ENCODE measurements at regions not wholly inside any gene's neighbourhood (a gene's known extent, or its start where the extent isn't known, plus 50 kb on each side); places are given as distances from the start of the nearest gene placed in this dataset.
"Not testable (repeated sequence)": the region's sequence is repeated elsewhere in the genome, so short reads cannot be mapped to it uniquely, and the experiment has no call there.

GRCh38 chr10:3932597-3933375 lies 147.8 kb upstream of the KLF6 start:
- DNase-seq (ENCODE audit: low read depth) = no peak

DNA sequence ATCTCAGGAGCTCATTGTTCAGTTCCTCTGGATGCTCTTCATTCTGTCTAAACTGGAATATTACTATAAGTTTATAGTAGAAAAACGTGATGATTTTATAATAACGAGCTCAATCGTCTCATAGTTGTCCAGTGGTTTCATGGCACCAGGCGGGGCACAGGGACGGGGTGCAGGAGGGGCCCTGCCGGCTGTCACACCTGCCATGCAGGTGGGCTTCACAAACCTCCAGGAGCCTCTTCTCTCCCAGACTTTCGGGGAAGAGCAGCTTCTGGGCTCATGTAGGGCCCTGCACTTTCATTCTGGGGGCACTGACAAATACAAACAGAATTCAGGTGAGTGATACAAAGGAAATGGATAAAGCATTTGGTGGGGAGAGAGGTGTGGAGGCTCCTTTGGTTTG lies 146.9 kb upstream of the KLF6 start:
- no peak for DNase-seq (ENCODE audit: low read depth)

DNA sequence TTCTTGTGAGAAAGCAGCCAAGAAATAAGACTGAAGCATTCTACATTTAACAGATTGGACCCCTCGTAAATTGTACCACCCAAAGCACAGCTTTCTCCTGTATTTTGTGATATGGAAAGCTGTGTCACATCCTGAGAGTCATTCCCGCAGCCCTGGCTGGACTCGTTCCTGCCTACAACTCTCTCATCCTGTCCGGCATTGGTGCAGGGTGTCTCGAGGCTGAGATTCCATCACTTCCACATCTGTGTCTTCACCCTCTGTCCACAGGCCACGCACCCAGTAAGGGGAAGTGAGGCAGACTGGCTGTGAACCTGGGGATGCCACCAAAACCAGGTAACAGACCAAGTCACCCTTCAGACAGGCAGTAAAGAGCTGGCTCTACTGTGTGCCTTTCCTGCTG lies 146.2 kb upstream of the KLF6 start:
- no peak for DNase-seq (ENCODE audit: low read depth)

DNA sequence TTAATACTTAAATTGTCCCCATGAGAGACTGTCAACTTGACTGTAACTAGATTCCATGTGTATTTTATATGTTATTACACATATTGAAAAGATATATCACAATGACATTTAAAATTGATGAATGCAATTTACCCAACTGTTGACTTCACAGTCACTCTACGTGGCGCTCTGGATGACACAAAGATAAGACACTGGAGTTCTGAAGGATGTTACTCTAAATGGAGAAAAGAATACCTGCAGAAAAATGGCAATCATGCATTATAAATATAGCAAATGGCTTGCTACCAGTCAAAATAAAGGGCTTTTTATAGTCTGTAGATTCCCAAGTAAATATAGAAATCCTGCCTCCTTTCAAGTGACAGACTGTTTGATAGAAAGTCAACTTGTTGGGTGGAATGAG lies 143.6 kb upstream of the KLF6 start:
- DNase-seq (ENCODE audit: low read depth) = no peak

DNA sequence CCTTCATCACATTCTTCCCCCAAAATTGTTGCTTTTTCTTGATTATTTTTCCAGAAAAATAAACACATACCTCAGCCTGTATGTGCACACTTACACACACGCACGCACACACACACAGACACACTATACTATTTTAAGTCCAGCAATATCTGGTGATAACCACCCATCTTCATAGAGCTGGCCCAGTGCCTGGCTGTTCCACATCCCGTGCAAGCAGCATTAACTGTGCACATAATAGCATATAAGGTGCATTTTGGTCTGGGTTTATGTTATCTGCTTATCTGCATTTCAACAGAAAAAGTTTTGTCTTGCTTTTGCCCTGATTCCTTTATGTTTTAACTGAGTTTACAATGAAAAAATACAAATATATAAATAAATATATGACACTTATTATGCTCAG lies 143.1 kb upstream of the KLF6 start:
- DNase-seq (ENCODE audit: low read depth) = no peak

DNA sequence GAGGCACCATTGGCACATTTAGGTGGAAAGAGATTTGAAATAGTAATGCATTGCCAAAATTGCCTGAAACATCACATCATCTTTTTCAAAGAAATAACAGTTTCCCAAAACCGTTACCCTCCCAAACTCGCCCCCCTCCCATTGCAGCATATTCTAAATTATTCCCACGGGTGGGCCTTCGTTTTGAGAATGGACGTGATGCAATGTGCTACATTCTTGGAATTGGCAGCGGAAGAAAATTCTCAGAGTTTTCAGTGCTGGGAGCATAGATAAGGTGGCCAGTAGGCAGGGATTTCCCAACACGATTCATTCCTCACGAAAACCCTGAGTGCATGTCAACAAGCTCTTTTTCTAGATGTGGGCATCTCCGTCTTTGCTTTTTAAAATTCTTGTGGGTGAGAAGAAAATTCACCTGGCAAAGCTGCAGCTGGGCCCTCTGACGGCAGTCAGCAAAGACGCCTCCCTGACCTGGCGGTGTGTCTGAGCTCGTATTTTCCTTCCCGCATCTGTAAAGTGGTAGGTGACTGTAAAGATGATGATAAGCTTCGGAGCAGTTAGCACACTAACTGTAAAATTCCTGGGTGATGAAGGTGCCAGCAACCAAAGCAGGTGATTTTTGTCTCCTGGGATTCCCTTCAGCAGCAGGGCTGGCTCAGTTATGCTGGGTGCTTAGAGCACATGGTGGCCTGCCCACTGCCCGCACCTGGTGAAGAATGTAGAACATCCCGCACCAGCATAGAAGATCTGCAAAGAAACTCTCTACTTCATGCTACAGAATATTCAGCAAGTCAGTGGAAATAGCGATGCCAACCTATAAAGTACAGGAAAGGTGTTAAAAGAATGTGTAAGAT lies 141.9 kb upstream of the KLF6 start:
- no peak for DNase-seq (ENCODE audit: low read depth)

GRCh38 chr10:3926258-3926657 lies 141.2 kb upstream of the KLF6 start:
- DNase-seq (ENCODE audit: low read depth) = no peak

DNA sequence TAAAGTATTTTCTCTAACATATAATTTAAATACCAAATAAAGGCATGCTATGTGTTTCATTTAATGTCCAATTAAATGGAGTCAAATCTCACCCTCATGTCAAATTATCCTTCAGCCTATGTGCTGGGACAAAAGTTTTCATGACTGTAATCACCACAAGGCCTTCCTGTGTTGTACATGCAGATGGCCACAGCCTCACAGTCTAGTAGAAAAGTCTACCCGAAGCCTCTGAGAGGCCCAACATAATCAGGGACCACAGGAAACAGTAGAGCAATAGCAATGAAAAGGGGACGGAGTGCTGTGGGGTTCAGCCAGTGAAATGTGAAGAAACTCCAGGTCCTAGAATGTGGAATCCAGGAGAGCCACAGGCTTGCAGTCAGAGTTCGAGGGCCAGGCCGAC lies 140.2 kb upstream of the KLF6 start:
- DNase-seq (ENCODE audit: low read depth) = no peak

DNA sequence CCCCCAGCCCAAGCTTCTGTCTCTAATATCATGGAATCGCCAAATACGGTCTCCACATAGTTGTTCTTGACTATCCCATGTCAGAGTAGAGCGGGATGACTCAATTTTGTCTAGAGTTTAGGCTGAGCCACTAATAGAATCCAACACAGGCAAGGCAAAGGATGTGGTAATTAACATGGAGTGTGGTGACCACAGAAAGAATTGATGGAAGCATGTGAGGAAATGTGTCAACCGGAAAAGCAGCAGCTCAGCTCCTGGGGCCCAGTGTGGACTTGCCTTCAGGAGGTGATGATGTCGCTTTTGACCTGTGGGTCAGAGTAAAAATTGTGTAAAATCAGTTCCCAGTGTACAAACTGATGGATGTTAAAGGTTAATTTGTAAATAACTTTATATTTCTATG lies 139.3 kb upstream of the KLF6 start:
- peak; percentile 34 for DNase-seq (ENCODE audit: low read depth)

DNA sequence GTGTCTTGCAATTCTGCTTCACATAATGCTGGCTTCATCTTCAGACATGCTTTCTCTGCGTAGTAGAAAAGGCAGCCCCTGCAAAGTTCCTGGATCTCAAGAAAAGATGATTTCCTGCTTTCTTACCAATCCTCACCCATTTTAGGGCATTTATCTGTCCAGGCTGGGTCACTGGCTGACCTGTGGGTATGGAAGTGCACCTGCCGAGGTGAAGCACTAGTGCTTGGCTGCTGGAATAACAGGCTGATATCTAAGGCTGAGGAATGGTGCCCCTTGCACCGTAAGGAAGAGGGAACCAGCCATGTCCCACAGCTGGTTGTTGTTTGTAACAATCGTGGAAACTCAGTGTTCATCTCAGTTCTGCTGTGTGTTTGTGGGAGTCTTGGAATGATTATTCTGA lies 138.0 kb upstream of the KLF6 start:
- no peak for DNase-seq (ENCODE audit: low read depth)

DNA sequence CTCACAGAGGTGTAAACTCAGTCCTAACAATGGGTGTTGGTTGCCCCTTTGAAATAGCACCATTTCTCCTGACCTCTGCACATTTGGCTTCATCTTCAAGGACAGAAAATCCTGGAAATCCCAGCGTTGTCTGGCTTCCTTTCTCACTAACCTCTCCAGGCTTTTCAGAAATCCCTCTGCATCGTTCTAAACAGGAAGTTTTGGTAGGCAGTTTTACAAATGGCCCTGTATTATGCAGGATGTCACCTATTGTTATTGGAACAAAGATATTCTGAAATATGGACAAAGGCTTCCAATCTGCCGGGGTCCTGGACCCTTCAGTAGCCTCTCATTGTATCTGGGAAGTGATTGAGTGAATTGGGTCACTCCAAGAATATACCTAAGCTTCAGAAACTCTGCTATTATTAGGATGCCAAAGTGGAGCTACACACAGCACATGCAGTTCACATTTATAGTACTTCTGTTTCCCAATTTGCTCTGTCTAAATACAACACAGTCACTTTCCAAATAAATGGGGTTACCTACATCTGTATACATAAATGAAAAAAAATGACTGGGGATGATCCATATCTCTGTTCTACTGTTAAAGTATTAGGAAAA lies 134.8 kb upstream of the KLF6 start:
- DNase-seq (ENCODE audit: low read depth) = no peak

- not testable (repeated sequence) for DNase-seq (ENCODE audit: low read depth)
Measured at GRCh38 chr10:3917392-3917791, 132.4 kb upstream of the KLF6 start.

- no peak for DNase-seq (ENCODE audit: low read depth)
Measured at GRCh38 chr10:3914733-3915132, 129.7 kb upstream of the KLF6 start.

GRCh38 chr10:3911713-3912442 lies 126.9 kb upstream of the KLF6 start:
- DNase-seq (ENCODE audit: low read depth) = no peak

DNA sequence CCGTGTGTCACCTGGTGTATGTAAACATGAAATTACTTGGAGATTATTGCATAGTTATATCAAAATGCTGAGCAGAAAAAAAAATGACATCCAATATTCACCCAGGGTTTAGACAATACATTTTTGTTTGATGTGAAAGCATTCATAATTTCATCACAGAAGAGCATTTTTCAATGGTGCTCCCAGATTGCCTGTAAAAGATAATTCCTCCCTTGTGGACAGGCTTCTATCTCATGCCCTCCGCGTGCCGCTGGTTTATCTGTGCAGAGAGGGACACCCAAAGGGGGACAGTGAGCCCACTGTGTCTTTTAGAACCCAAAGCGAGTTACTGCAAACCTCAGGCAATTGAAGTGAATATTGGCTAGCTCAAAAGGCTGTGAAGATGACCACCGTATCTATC lies 126.2 kb upstream of the KLF6 start:
- DNase-seq (ENCODE audit: low read depth) = no peak

DNA sequence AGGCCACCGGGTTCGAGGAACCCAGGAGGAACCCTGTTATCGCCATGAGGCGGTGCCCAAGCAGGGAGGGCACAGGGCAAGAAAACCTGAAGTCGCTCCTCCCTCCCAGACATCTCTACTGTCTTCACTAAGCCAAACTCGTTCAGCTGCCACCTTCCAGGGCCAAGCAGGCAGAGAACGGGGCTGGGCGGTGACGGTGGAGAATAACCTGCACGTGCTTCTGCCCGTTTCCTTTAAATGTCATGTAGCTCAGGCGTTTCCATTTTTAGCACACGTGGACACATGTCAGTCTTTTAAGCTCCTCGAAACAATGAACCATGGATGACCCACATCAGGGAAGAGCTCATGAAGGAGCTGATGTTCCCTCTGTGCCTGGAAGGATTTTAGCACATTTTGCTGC lies 124.3 kb upstream of the KLF6 start:
- DNase-seq (ENCODE audit: low read depth) = no peak

- no peak for DNase-seq (ENCODE audit: low read depth)
Measured at GRCh38 chr10:3908183-3908582, 123.2 kb upstream of the KLF6 start.

DNA sequence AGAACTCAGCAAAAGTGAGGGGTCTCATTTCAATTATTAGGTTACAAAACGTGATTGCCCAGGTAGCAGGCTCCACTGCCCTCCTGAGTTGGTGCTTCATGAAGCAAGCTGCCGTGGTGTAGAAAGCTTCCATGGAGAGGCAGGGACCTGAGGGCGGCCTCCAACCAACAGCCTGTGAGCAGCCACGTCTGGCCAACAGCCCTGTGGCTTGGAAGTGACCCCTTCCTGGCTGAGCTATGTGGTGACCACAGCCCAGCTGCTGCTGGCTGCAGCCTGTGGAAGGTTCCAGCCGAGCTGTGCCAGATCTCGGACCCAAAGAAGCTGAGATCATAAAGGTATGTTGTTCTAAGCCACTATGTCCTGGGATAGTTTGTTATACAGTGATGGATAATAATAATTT lies 122.5 kb upstream of the KLF6 start:
- DNase-seq (ENCODE audit: low read depth) = no peak

- no peak for DNase-seq (ENCODE audit: low read depth)
Measured at GRCh38 chr10:3906511-3907111, 121.6 kb upstream of the KLF6 start.

- DNase-seq (ENCODE audit: low read depth) = no peak
Measured at GRCh38 chr10:3904419-3904960, 119.5 kb upstream of the KLF6 start.

DNA sequence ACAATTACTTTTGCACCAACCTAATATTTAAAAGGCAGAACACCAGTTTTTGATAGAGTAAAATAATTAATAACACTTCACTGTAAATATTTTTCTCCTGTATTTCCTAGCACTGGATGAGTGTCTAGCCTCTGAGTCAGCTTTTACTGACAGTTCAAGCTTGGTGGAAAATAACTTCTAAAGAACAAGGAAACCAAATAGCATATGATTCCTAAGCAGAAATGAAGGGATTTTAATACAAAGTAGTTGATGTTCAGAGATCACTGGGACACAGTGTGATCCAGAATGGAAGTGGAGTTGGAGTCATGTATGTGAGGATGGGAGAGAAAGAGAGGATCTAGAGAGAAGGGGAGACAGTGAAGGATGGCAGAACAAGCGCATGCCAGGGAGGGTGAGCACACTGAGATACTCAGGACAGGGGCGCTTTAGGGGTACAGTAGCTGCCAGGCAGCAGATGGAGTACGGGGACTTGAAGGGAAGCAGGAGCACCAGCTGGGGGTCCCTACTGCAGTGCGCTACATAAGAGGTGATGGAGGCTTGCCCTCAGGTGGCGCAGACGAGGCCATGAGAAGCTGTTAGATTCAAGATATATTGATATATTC lies 117.9 kb upstream of the KLF6 start:
- no peak for DNase-seq (ENCODE audit: low read depth)
